Activated CD4-positive, alpha-beta memory T cell treated with anti-CD3 and anti-CD28 coated beads, Interleukin-2, amount 10 ng/mL, durations not matched to agents 7 days and 5 days (primary cell): ENCODE measurements at regions not wholly inside any gene's neighbourhood (a gene's known extent, or its start where the extent isn't known, plus 50 kb on each side); places are given as distances from the start of the nearest gene placed in this dataset.
"Not testable (repeated sequence)": the region's sequence is repeated elsewhere in the genome, so short reads cannot be mapped to it uniquely, and the experiment has no call there.

Source experiments
- CTCF ChIA-PET: fragments of 350-600 bp; sonication (Branson Sonifier 250); formaldehyde crosslinking; loops from one replicate; lab custom pipeline; 2021; ENCODE audit warnings: antibody characterized with exemption, inconsistent platforms; lab: Charles Lee
- POLR2A ChIA-PET: fragments of 350-600 bp; sonication (Branson Sonifier 250); formaldehyde crosslinking; loops from one replicate; lab custom pipeline; 2021; ENCODE audit warnings: antibody characterized with exemption; lab: Charles Lee
- DNase-seq: peaks from one replicate; pipeline ENCODE4 v3.0.0-alpha.2; 2020
- H3K27ac Mint-ChIP-seq: one replicate; pipeline ENCODE4 v1.8.0; 2021; ENCODE audit warnings: mild to moderate bottlenecking, mixed read lengths
- H3K27me3 Mint-ChIP-seq: one replicate; pipeline ENCODE4 v1.8.0; 2021; ENCODE audit warnings: mixed read lengths
- H3K36me3 Mint-ChIP-seq: one replicate; pipeline ENCODE4 v1.8.0; 2021; ENCODE audit warnings: low read depth, mixed read lengths
- H3K4me1 Mint-ChIP-seq: one replicate; pipeline ENCODE4 v1.8.0; 2021; ENCODE audit warnings: mixed read lengths
- H3K4me3 Mint-ChIP-seq: one replicate; pipeline ENCODE4 v1.8.0; 2021; ENCODE audit warnings: mild to moderate bottlenecking, mixed read lengths
- H3K9me3 Mint-ChIP-seq: one replicate; pipeline ENCODE4 v1.8.0; 2021; ENCODE audit warnings: mixed read lengths

DNA sequence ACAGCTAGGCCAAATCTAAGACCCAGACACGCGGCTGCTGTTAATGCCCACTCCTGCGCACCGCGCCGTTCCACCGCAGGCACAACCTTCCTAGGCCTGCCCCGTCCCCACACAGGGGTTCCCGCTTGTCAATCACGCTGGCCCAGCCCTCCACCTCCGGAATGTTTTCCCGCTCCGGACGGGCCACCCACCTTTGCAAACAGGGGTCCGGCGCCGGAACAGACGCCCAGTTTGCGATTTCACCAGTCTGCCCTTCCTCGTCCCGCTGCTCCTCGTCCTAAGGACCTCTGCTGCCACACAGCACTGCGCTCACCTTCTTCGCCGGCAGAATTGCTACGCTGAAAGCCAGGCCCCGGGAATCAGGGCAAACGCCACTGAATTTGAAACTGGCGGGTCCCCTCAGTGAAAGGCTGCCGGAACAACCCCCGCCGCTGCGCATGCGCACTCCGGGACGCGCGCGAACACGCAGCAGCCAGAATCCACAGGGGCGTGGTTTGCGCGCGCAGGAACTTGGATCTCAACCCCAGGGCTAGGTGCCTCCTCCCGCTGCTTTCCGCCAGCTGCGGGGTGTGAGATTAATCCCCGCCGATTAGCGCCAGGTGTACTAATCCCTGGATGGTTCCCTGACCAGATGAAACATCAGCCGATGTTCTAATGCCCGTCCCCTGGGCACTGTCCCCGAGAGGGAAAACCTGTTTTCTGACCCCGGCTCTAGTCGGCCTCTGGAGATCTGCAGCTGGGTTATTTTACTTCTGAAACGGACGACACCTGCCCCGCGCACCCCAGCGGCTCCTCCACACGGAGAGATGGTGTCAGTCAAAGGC lies 159.7 kb downstream of the KLRB1 start:
- H3K27me3 Mint-ChIP-seq, H3K9me3 Mint-ChIP-seq: not testable (repeated sequence)
- Mint-ChIP-seq H3K27ac (peak overlapping the region; percentile 86), H3K36me3 (peaks cover 15% of the 10 kb centered on the region), H3K4me1 (peaks cover 29% of the 10 kb centered on the region), H3K4me3 (peak overlapping the region; percentile 97)
- ChIA-PET CTCF (interaction anchor here (2.2 kb wide), 1 partner anchor 21 kb away, joined by 10 read pairs; no protein-coding TSS in a partner anchor), POLR2A (interaction anchor here (0.8 to 2.9 kb wide), 4 partner anchors 21 to 223 kb away, joined by 3 to 19 read pairs (median 6); partner anchors contain the start of gene CLEC2D)
- DNase-seq = peak; percentile 94

GRCh38 chr12:9446883-9447761 lies 160.6 kb downstream of the KLRB1 start:
- H3K9me3 Mint-ChIP-seq, CTCF ChIA-PET, POLR2A ChIA-PET, H3K27me3 Mint-ChIP-seq: not testable (repeated sequence)
- DNase-seq = peak; percentile 26
- Mint-ChIP-seq H3K36me3 (peaks cover 15% of the 10 kb centered on the region), H3K27ac (peak overlapping the region; percentile 61), H3K4me1 (peaks cover 29% of the 10 kb centered on the region), H3K4me3 (peak overlapping the region; percentile 97)

DNA sequence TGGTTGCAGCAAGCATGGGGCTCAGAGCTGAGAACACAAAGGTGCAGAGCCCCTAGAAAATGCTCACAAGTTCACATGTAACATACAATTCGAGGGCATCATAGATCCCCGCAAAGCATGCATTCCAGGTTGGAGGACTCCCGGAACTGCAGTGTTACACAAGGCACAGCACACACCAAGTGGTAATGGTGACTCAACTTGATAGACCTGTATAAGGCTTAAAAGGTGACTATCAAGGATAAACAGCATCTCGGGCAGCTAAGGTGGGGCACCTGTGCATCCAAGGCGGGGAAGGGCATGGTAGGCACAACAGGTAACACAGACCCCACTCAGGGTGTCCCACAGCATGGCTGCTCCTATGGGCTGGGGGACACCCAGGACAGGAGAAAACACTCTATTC lies 167.3 kb downstream of the KLRB1 start:
- H3K36me3 Mint-ChIP-seq, H3K27ac Mint-ChIP-seq, CTCF ChIA-PET, H3K4me3 Mint-ChIP-seq, DNase-seq, H3K4me1 Mint-ChIP-seq, H3K27me3 Mint-ChIP-seq, POLR2A ChIA-PET, H3K9me3 Mint-ChIP-seq: not testable (repeated sequence)

- DNase-seq = peak; percentile 30
- POLR2A ChIA-PET, H3K9me3 Mint-ChIP-seq, H3K4me1 Mint-ChIP-seq, H3K4me3 Mint-ChIP-seq, H3K27ac Mint-ChIP-seq, CTCF ChIA-PET, H3K27me3 Mint-ChIP-seq, H3K36me3 Mint-ChIP-seq: not testable (repeated sequence)
Measured at GRCh38 chr12:9435682-9436081, 172.0 kb downstream of the KLRB1 start.

- H3K4me3 Mint-ChIP-seq, H3K4me1 Mint-ChIP-seq, POLR2A ChIA-PET, CTCF ChIA-PET, H3K9me3 Mint-ChIP-seq, DNase-seq, H3K27ac Mint-ChIP-seq, H3K27me3 Mint-ChIP-seq: not testable (repeated sequence)
- H3K36me3 Mint-ChIP-seq = peaks cover 12% of the 10 kb centered on the region
Measured at GRCh38 chr12:9430385-9430784, 177.3 kb downstream of the KLRB1 start.

GRCh38 chr12:9428856-9429255 lies 178.9 kb downstream of the KLRB1 start:
- H3K4me1 Mint-ChIP-seq, H3K4me3 Mint-ChIP-seq, H3K9me3 Mint-ChIP-seq, H3K27me3 Mint-ChIP-seq, POLR2A ChIA-PET, DNase-seq, H3K27ac Mint-ChIP-seq, CTCF ChIA-PET: not testable (repeated sequence)
- peaks cover 16% of the 10 kb centered on the region for H3K36me3 Mint-ChIP-seq

DNA sequence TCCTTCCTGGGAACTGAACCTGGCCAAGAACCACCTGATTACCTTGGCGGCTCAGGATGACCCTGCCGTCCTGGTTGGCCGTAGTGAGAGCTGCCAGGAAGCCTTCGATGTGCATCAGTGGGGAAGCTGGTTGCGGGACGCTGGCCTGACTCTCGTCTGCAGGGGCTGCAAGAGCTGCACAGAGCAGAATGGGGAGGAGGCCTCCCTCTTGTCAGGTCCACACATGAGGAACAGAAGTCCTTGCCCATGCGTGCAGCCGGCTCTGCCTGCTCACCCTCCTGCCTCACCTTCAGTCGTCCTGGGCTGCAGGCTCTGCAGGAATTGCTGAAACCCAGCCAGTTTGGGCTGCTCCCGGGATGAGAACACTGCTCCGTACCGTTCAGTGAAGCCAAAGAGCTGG lies 182.3 kb downstream of the KLRB1 start:
- H3K27ac Mint-ChIP-seq, H3K4me1 Mint-ChIP-seq, H3K27me3 Mint-ChIP-seq, DNase-seq, CTCF ChIA-PET, POLR2A ChIA-PET, H3K9me3 Mint-ChIP-seq, H3K4me3 Mint-ChIP-seq: not testable (repeated sequence)
- H3K36me3 Mint-ChIP-seq = peaks cover 19% of the 10 kb centered on the region

DNA sequence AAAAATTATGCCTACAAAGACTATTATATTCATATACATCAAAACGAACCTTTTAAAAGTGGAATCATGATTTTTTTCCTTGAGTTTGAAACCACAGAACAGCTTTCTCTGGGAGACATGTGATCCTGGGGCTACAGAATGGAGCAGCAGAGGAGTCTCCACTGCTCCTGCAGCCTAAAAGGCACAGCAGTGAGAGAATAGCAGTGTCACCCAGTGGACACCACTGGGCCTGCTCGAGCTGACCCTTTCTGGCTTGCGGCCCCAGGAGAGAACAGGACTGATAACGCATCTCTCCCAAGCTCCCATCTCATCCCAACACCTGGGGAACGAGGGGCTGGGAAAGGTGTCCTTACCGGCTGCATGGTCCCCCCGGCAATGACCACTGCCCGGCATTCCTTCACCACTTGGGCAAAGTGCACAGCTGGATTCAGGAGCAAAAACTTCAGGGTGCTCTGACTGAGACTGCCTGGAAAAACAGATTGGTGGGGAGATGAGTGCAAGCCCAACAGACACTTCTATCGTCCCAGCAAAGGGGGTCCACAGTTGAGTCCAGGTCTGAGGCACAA lies 183.5 kb downstream of the KLRB1 start:
- H3K4me3 Mint-ChIP-seq, H3K9me3 Mint-ChIP-seq, H3K27ac Mint-ChIP-seq, H3K27me3 Mint-ChIP-seq, DNase-seq, POLR2A ChIA-PET, CTCF ChIA-PET, H3K4me1 Mint-ChIP-seq: not testable (repeated sequence)
- peaks cover 17% of the 10 kb centered on the region for H3K36me3 Mint-ChIP-seq

DNA sequence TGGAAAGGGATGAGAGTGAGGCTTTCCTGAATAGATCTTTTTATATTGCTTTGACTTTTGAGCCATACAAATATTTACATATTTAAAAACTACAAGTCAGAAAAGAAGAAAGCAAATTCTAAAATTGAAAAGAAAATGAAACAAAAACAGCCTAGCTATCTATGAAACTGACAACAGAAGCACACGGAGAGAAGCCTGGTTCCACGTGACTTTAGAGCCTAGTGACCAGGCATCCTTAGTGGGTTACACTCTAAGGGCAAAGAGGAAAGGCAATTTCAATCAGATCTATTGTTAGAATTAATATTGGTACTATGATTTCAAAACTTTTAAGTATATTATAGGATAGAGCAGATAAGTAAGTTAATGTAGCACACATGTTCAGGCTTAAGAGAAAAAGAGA lies 185.0 kb downstream of the KLRB1 start:
- H3K27ac Mint-ChIP-seq, H3K27me3 Mint-ChIP-seq, DNase-seq, H3K9me3 Mint-ChIP-seq, H3K4me1 Mint-ChIP-seq, H3K4me3 Mint-ChIP-seq, POLR2A ChIA-PET: not testable (repeated sequence)
- CTCF ChIA-PET = interaction anchor here (0.7 kb wide), 1 partner anchor 518 kb away, joined by 3 read pairs; no protein-coding TSS in a partner anchor
- H3K36me3 Mint-ChIP-seq = peaks cover 17% of the 10 kb centered on the region

DNA sequence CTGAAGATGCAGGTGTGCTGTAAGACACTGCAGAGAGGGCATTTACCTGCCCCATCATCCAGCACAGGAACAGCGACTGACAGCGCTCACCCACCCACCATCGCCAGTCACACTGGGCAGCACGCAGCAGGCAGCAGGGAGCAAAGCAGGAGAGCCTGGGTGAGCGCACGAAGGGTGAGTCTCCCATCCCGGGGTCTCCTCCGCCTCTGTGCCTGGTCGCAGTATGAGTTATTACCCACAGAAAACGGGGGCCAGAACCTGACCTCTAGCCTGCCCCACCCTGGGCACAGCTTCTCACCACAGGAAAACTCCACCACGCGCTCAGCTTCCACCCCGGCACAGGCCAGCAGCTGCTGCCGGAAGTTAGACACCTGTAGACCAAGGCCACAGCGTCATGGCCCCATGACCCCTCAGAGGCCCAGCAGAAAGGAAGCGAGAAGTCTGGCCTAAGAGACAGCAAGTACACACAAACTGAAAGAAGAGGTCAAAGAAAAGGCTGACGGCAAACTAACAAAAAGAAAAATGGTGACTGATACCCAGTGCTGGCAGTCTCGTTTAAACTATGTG lies 186.1 kb downstream of the KLRB1 start:
- CTCF ChIA-PET, H3K4me1 Mint-ChIP-seq, POLR2A ChIA-PET, DNase-seq, H3K9me3 Mint-ChIP-seq, H3K27ac Mint-ChIP-seq, H3K27me3 Mint-ChIP-seq, H3K4me3 Mint-ChIP-seq: not testable (repeated sequence)
- H3K36me3 Mint-ChIP-seq = peaks cover 14% of the 10 kb centered on the region

GRCh38 chr12:9420817-9421519 lies 186.7 kb downstream of the KLRB1 start:
- H3K4me1 Mint-ChIP-seq, DNase-seq, H3K4me3 Mint-ChIP-seq, H3K27ac Mint-ChIP-seq, POLR2A ChIA-PET, CTCF ChIA-PET, H3K27me3 Mint-ChIP-seq, H3K9me3 Mint-ChIP-seq, H3K36me3 Mint-ChIP-seq: not testable (repeated sequence)

DNA sequence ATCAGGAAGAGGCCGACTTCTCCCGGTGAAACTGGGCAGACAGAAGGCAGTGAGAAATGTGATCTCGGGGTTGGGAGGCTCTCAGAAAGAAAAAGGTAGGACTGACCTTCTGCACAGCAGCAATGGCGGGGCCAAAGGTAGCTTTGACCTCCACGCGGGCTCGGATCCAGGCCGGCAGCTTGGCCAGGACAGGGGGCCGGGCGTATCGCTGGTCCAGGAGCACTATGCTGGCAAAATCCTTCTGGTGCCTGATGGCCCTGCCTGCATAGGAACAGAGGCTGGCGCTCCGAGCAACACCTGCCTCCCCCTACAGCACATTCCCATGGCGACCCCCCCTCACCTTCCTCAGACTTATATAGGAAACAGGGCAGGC lies 189.1 kb downstream of the KLRB1 start:
- H3K4me3 Mint-ChIP-seq, DNase-seq, H3K9me3 Mint-ChIP-seq, POLR2A ChIA-PET, CTCF ChIA-PET, H3K36me3 Mint-ChIP-seq, H3K27ac Mint-ChIP-seq, H3K4me1 Mint-ChIP-seq, H3K27me3 Mint-ChIP-seq: not testable (repeated sequence)
